ENCODE measurements at regions not wholly inside any gene's neighbourhood (a gene's known extent, or its start where the extent isn't known, plus 50 kb on each side); places are given as distances from the start of the nearest gene placed in this dataset.

DNA sequence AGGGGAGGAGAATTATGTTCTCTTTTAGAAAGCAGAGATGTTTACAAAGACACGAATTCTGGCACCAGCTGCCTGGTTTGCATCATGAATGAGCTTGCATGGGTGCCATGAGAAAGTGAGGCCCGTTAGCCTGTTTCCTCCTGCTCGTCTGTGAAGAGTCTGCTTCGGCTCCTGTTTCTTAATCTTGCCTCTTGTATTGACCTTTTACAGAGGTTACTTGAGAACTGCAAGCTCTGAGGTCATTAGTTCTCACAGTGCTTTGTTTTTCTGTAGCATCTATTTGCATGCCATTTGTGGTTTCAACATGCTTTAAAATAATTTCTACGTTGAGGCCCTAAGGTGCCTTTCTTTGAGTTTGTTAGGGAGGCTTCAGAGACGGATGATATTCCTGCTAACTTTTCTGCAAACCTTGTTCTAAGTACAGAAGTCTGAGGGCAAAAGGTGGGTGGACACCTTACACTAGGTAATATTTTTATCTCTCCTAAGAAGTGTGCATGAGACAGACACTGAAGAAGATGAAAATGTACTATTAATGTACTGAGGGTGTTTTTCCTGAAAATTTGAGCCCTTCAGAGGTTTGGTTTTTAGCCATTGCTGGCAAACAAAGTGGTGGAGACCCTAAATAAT, 53.4 kb upstream of the LINC00305 start:
- no peak overlapping the region for H3K4me3 ChIP-seq (ENCODE audit: low read depth, low read length)
- peak; percentile 28 for DNase-seq (ENCODE audit: low read depth)

DNA sequence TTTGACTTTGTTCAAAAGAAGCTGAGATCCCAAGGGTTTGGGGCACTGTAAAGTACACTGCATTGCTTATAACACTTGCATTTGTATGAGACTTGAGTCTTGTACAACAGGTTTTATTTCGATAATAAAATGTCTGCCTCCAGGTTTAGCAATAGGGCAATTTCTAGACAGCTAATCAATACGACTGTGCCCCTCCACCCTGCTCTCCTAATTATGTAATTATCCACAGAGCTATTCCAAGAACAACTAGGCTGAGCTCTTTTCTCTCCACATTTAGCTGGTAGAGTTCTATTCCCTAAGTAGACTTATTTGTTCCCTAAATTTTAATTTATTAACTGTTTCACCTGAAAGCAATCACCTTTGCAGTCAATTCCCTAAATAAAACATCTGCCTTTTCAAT, 52.9 kb upstream of the LINC00305 start:
- no peak overlapping the region for H3K4me3 ChIP-seq (ENCODE audit: low read depth, low read length)
- DNase-seq (ENCODE audit: low read depth), result no peak

DNA sequence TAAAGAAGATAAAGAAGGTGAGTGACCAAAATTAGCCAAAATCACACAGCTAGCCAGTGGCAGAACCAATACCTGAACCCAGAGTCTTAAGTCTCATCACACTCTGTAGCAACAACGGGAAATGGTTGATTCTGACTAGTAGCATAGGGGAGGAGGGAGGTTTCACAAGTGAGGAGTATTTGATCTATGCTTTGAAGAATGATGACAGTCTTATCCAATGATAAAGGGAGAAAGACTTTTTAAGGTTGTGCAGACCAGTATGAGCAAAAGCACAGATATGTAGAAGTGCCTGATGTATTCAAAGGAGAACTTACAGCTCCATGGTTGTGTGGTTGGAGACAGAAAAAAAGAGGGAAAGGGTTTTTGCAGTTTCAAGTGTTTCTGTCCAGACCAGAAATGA, 50.7 kb upstream of the LINC00305 start:
- DNase-seq (ENCODE audit: low read depth), result no peak
- H3K4me3 ChIP-seq (ENCODE audit: low read depth, low read length), result no peak overlapping the region

Measured in skeletal muscle cell (primary cell).